HG03565 (cell line): ENCODE measurements at regions not wholly inside any gene's neighbourhood (a gene's known extent, or its start where the extent isn't known, plus 50 kb on each side); places are given as distances from the start of the nearest gene placed in this dataset.

Experiments
- ATAC-seq: cut with Tn5 transposase; IDR thresholded peaks from one replicate; pipeline ENCODE4 v1.9.1; 2021; ENCODE audit warnings: mild to moderate bottlenecking, moderate library complexity; ENCODE audit not compliant: unreplicated experiment

DNA sequence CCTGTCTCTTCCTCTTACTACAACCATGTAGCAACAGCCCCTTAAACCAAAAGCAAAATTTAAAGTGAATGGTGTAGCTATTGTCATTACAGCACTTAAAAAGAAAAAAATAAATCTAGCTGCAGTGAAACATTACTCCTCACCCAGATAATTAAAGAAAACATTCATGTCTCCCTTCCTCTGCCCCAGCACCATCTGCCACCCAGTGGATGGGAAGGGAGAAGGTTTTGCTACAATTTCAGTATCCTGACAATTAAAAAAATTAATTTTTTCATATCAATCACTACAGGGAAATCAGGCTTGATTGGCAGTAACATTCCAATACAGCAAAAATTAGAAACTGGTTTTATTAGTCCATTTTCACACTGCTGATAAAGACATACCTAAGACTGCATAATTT is 147.4 kb upstream of the PUM3 start:
- ATAC-seq: no peak

DNA sequence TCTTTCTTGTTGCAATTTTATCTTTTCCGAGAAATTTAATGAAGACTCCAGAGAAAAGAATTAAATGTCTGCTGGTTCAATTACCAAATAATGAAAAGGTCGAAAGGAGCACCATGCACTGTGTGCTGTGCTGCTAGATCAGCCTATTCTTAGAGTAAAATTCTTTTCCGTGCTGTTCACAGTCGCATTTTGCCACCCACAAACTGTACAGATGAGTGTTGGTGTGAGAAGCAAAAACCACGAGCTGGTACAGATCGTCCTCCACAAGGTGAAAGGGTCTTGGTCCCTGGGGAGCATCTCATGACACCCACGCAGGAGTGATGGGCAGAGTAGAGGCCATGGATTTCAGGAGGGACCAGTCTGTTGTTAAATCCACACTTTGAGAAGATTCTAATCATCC is 143.8 kb upstream of the PUM3 start:
- no peak for ATAC-seq

DNA sequence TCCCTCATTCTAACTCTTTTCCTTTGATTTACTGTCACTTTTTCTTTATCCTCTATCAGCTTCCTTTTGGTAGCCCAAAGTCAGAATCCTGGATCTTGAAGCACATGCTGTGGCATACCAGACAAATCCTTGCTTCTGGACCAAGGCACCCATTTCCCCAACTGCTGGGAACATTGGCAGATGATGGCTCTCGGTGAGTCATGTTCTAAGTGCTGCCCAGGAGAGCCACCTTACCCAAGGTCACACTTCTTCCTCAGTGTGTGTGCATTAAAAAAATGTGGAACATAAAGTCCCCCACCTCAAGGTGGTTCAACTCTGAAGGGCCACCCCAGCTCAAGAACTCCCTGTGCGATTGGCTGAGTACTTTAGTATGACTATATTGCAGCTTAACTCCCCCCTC is 141.4 kb upstream of the PUM3 start:
- no peak for ATAC-seq

DNA sequence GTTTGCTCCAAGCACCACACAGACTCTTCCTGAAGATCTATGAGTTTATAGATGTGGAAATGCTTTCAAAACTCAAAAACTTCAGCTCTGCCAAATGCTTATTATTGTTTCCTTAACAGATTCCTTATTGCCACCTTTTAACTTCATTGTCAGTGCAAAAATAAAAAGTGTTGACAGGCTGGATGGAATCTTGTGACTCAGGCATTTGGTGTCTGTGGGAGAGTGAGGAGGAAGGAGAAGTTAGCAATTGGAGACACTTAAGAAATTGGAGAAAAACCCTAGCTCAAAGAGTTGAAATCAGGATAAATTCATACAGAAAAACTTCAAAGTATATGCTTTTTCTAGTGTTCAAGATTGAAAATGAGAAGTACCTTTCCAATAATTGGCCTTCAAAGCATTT is 140.6 kb upstream of the PUM3 start:
- ATAC-seq: no peak

DNA sequence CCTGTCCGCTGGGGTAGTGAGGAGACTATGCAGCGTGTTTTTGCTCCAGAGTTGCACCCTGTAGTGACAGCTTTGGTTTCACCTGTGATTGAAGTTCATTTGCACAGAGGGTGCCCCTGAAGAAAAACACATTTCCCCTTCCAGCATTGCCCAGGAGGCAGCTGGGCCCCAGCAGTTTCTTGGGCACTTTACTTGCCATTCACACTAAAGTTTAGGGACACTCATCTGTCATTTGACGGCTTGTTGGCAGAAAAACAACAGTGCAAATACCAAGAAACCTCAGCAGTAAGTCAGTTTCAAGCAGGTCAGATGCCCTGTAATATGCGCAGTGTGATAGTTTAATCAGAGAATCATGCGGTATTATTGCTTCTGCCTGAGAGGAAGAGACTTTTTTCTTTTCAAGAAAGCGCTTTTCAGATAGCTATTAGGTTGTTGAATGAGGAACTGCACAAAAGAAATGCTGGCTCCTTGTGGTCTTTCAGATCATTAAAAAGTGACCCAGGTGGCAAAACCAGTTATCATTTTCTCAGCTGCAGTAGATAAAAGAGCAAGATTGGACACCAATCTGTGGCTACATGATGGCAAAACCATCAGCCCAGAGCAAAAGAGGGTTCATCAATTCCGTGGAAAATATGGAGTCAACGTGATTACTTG is 136.2 kb upstream of the PUM3 start:
- no peak for ATAC-seq

DNA sequence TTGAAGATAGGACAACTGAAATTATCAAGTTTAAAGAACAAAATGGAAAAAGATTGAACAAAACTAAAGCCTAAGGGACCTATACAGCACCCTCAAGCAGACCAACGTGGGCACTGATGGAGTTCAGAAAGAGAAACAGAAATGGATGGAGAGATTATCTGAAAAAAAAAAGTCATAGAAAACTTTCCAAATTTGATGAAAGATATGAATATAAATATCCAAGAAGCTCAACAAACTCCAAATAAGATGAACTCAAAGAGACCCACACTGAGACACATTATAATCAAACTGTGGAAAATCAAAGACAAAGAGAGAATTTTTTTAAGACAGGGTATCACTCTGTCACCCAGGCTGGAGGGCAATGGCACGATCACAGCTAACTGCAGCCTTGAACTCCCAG is 128.6 kb upstream of the PUM3 start:
- no peak for ATAC-seq

DNA sequence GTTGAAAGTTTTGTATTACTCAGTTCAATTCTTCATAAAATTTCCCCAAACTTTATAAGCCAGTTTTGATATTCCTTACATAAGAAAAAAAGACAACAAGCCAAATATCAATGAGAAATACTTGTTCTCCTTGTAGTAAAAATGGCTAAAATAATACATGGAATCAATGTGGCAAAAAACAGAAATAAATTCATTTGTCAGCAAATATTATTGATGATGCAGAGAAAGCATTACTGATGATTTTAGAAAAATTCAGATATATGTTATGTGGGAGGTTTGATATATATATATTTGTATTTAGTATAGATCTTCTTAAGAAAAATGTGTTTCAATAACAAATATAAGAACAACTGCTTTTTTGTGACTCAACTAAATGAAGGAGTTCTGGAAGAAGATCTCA is 127.0 kb upstream of the PUM3 start:
- no peak for ATAC-seq

DNA sequence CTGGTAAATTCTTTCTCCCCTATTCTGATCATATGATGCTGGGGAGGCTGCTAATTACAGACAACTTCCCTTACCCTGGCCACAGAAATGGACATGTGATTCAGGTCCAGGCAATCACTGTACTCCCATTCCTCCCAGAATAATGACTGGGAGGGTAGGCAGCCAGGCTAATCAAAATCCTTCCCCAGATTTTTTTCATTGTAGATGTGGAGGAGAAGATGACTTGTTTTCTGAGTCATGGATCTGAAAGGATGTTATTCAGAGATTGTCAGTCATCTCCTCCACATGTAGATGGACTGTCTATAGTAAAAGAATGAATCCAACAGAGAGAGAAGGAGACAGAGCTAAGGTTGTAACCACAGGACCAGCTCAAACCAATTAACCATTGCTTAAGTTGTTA is 123.9 kb upstream of the PUM3 start:
- ATAC-seq: no peak

DNA sequence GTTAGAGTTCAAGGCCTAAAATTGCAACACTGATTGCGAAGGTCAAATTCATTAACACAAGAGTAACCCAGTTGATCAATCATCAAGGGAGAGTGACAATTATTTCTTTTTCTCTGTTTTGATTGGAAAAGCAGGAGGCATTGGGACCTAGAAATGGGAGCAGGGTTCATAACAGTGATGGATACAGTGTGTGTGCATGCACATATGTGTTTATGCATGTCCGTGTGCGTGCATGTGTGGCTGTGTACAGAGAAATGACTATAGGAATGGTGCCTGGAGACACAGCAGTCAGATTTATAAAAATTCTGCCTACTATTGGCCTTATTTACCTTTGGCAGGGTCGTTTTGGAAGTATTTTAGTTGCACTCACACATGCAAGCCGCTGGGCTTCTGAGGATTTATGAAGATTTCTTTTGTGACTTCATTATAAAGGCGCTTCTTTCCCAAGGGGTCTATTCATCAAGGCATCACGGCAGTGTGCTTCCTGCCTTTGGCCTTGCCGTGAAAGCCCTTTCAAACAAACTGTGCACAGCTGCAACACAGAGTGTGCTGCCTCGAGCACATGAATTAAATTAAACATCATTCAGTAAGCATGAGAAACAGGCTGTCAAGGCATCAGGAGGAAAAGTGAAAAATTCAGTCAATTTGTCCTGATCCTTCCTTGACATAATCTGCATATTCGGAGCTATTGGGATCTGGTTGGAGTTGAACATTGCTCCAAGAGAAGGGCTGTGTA is 122.8 kb upstream of the PUM3 start:
- ATAC-seq: no peak

DNA sequence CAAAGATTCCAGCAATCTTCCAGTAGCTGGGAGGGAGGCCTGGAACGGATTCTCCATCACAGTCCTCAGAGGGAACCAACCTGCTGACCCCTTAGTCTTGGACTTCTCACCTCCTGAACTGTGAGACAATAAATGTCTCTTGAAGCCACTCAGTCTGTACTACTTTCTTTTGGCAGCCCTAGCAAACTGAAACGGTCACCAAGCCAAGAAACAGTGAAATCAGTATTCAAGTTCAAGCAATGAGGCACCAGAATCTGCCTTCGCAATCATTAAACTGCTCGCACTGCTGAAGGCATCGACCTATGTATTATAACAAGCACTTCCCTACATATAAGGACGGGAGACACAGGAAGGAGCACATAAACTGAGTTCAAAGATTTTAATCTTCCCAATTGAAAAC is 120.6 kb upstream of the PUM3 start:
- no peak for ATAC-seq

DNA sequence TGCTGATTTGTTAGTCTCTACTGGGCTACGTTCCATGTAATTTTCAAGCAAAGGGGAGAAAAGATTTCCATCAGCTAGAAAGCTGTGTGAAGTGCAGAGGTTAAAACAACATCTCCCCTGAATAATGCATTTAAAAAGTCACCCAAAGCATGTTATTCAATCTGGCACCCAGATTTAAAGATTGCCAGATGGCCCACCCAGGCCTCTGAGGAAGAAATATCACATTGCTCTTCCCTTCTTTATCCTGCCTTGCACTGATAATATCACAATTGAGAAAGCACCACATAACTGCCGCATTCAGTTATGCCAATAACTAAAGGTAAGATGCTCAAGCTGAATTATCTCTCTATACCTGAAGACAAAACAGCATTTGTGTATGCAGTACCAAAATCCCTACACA is 119.4 kb upstream of the PUM3 start:
- no peak for ATAC-seq

DNA sequence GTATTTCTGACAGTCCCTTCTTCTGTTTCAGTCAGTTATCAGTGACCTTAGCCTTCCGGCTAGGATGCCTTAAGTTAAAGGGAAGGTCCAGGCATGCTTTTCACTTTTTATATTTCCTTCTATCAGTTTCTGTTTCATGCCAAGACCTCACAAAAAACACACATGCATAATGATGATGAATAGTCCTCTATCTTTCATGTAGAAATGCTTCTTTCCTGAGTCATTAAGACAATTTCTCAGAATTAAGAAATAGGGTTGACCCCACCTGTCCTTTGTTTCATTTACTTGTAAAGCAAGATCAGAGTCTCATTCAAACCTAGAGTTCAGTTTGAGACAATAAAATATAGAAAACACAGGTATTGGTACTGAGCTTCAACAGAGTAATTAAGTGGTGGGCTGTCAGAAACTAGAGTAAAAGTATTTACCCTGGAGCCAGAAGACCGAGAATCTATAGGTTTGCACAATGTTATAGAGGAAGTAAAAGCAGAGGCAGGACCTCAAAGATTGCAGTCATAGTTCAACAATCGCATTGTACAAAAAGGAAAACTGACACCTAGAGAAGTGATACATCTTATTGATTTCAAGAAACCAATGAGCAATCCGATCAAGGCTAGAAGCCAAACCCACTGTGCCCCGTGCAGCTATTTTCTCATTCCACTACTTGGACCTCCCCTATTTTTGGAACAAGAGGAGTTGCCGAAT is 118.7 kb upstream of the PUM3 start:
- ATAC-seq: no peak

DNA sequence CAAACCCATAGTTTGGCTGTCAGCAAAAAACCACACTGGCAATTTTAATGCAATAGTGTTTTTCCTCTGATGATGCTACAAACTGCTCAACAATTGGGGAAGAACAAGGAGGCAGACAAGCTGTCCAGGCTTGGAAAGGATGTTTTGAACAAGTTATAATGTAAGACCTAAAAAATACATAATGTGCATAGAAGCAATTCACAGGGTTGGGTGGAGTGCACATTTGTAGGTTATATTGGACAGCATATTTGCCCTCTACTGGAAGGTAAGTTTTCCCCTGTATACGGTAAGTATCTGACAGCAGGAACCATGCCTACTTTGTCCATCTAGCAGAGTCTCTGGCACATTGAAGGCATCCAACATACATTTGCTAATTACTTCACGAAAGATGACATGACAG is 114.3 kb upstream of the PUM3 start:
- ATAC-seq: no peak

DNA sequence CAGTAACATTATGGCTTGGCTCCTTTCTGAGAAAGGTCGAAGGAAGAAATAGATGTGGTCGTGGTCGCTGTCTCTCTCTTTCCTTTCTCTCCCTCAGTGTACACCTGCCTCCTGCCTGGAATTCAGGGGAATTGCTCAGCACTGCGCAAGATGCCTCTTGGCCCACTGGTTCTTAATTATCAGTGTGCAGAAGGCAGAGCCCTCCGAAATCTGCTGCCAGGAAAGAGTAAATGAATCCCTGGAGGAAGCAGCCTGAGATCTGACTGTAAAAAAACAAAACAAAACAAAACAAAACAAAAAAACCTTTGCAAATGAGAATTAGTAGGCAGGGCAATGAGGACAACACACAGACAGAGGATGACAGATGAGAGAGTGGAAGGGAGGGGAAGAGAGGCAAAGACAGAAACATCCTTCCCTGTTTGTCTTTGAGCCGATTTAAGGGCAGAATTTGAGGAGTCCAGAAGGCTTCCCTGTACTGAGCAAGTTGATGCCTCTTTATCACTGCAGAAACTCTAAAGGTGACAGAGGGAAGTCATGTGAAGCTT is 113.8 kb upstream of the PUM3 start:
- no peak for ATAC-seq

DNA sequence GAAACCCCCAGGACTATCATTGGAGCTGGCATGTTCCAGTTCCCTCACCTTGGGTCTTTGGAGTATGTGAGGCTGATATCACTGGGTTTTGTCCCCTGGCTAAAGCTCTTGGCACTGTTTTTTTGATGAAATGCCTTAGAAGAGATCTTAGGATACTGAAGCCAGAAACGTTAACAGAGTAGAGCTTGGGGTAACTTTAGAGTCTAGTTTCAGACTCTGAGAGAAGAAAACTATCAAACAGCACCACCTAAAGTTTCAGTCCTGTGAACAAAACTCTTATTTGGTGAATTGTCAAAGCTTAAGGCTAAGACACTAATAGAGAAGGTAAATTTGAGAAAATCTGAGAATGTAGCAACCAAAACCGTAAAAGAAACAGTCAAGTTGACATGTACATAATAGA is 111.7 kb upstream of the PUM3 start:
- no peak for ATAC-seq

DNA sequence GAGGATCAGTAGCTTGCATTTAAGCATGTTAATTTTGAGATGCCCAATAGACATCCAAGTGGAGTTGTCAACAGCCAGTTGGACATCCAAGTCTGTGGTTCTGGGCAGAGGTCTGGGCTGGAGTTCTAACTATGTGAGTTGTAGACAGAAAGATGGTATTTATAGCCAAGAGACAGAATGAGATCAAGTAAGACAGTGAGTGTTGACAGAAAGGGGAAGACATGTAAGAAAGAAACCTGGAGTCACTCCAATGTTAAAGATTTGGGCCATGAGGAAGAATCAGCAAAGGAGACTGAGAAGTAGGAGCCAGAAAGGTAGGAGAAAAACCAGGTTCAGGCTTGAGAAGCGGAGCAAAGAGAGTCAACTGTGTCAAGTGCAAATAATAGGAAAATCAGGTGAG is 95.5 kb upstream of the PUM3 start:
- ATAC-seq: no peak

DNA sequence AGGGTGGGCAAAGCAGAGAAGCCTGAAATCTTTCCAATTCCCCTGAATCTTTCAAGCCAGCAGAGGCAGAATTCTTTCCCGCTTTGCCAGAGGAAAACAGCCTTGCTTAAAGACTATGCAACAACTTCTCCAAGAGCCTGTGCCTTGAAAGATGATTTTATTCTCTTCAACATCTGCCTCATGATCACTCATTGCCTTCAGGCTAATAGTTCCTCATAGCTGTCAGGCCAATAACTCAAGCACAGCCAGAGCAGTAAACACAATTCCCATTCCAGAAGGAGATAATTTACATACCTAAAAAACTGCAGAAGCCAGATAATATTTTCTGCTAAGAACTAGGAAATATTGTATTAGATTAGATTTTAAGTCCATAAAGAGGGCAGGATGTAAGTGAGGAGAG is 92.3 kb upstream of the PUM3 start:
- ATAC-seq: no peak

DNA sequence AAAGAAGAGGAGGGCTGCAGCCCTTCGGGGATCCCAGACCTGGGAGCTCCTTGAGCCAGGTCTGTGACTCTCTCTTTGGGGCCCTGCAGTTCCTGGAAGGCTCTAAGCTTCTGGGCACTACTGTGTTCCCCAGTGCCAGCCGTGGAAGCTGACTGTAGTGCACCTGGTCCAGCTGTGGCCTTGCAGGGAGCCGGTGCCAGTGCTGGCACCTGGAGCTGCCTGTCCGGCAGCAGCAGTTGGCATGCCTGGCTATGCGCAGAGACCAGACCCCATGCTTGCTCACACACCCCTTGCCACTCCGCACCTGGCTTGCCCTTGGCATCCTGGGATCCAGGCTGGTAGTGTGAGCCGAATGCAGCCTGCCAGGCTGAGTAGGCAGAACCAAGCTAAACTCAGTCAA is 91.0 kb upstream of the PUM3 start:
- ATAC-seq: no peak

DNA sequence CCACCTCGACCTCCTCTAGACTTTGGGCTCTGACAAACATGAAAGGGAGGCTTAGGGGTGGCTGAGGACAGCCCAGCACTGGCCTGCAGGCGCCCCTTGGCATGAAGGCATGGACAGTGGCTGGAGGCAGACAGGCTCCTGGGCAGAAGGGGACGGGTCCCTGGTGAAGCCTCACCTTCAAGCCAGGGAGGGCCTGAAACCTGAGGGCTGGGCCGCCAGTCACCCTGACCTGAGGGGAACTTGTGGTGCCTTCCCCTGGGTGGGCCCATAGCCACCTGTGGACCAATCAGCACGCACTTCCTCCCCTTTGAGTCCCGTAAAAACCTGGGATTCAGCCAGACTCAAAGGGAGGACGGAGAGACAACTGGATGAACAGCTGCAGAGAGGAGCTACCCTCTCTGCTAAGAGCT is 90.4 kb upstream of the PUM3 start:
- ATAC-seq: no peak

DNA sequence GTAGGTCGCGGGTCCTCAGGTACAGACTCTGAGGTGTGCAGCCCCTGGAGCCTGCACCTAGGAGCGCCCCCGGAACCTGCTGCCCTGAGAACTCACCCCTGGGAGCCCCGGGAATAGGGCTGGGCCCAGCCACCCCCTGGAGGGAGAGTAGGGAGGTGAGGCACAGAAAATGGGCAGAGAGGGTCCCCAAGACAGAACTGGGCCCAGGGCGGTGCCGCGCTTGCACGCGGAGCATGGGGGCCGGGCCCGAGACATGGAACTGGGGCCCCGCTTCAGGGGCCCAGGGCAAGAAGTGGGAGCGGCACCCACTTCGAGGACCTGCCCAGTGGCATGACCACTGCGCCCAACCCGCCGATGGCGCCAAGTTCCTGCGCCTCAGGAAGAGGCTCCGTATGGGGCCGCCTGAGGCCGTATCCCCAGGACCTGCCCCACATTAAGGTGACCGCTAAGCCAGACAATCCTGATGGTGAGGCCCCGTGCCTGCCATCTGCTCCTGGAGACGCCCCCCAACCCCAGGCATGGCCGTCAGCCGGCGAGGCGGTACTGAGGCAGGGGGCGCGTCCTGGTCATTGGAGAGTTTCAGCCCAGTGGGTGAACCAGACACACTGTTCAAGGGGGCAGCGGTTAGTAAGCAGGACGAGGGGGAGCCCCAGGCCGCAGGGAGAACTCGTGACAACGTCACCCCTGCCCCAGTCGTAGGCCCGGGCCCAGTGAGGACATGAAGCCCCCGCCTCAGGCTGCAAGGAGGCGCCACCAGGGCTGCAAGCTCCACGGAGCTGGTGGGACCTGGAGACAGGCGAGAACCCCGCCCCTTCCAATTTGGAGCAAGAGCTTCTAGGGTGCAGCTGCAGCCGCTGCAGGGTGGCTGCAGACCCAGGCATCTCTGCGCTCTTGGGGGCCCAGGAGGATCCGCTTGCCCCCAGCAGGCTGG is 89.5 kb upstream of the PUM3 start:
- ATAC-seq: no peak

DNA sequence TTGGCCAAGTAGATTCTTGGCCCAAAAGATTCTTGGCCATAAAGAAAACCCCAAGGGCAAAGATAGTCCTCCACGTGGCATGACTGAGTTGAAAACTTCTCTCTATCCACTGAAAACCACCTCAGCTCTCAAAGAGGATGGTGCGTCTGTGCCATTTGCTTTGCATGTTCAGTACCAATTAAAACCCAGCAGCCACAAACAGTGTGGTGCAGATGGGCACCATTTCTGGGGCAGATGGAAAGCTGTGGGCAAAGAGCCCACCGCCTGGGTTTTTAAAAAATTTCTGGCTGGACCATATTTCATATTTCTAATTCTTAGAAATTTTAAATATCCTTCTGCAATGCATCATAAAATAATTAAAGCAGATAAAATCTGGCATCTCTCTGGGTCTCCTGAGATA is 84.5 kb upstream of the PUM3 start:
- ATAC-seq: no peak
